GM12878 (cell line): ENCODE measurements at regions not wholly inside any gene's neighbourhood (a gene's known extent, or its start where the extent isn't known, plus 50 kb on each side); places are given as distances from the start of the nearest gene placed in this dataset.

Experiments used
- ATAC-seq: fragments of 200-7000 bp; cut with Tn5 transposase; 3 replicates; pipeline ENCODE4 v1.9.1; 2020; ENCODE audit warnings: mild to moderate bottlenecking, moderate library complexity
- BruUV-seq: library from RNA; stranded (reverse); fragments of 400-500 nt; replicated peaks from 2 replicates; lab custom pipeline; 2021; lab: Mats Ljungman, UMichigan
- CTCF ChIA-PET: fragments of 300-600 bp; sonication (Branson Sonifier 250); formaldehyde crosslinking; extraction: SDS; loops from one replicate; lab custom pipeline; 2021; ENCODE audit warnings: inconsistent platforms; lab: Yijun Ruan, JAX
- POLR2A ChIA-PET: fragments of 350-600 bp; formaldehyde crosslinking; extraction: SDS; loops from one replicate; lab custom pipeline; 2021; ENCODE audit warnings: inconsistent platforms; lab: Charles Lee
- RAD21 ChIA-PET: fragments of 300-600 bp; sonication (Branson Sonifier 250); formaldehyde crosslinking; loops from one replicate; lab custom pipeline; 2023; ENCODE audit warnings: antibody characterized with exemption; ENCODE audit not compliant: unreplicated experiment; lab: Charles Lee
- SMC1A ChIA-PET: fragments of 300-600 bp; sonication (Branson Sonifier 250); formaldehyde crosslinking; loops from one replicate; lab custom pipeline; 2023; ENCODE audit not compliant: unreplicated experiment, uncharacterized antibody; lab: Charles Lee
- DNase-seq: peaks from one replicate; pipeline ENCODE4 v3.0.0-alpha.2; 2011; ENCODE audit warnings: low read depth, low spot score
- FAIRE-seq: peaks from 3 replicates; lab custom pipeline; 2011; peaks lifted over from hg19 to GRCh38; lab: Jason Lieb, UNC
- H2AFZ ChIP-seq: 2 replicates; pipeline ENCODE4 v1.6.0; 2011; ENCODE audit warnings: low read depth, low read length, control low read depth; ENCODE audit not compliant: control insufficient read depth
- H3K27ac ChIP-seq: 2 replicates; pipeline ENCODE4 v1.5.1; 2011; ENCODE audit warnings: control low read depth; ENCODE audit not compliant: control insufficient read depth, insufficient read depth
- H3K27me3 ChIP-seq, 2 experiments: replicated peaks in 1 of 2; 2 replicates each; pipeline versions ENCODE4 v1.6.0 to v1.6.1; 2011; ENCODE audit warnings: low read length in 1 of 2; ENCODE audit not compliant: control insufficient read depth in 2 of 2, insufficient read depth in 2 of 2
- H3K36me3 ChIP-seq, 2 experiments: 2 replicates each; pipeline ENCODE4 v1.5.1; 2011; ENCODE audit warnings: low read length in 1 of 2; ENCODE audit not compliant: control insufficient read depth in 2 of 2, insufficient read depth in 2 of 2
- H3K4me1 ChIP-seq: 2 replicates; pipeline ENCODE4 v1.6.1; 2011; ENCODE audit warnings: mild to moderate bottlenecking, low read length, moderate library complexity, mixed read lengths; ENCODE audit not compliant: control insufficient read depth, insufficient read depth
- H3K4me2 ChIP-seq: 2 replicates; pipeline ENCODE4 v1.6.0; 2011; ENCODE audit warnings: control low read depth; ENCODE audit not compliant: control insufficient read depth, insufficient read depth
- H3K4me3 ChIP-seq: fragments of 200-600 bp; sonication (generic); 2 replicates; pipeline ENCODE4 v1.5.1; 2016
- H3K79me2 ChIP-seq: 2 replicates; pipeline ENCODE4 v1.6.0; 2011; ENCODE audit warnings: low read length; ENCODE audit not compliant: control insufficient read depth, insufficient read depth
- H3K9ac ChIP-seq: 2 replicates; pipeline ENCODE4 v1.8.0; 2011; ENCODE audit warnings: low read length, control low read depth, mixed read lengths; ENCODE audit not compliant: control insufficient read depth, insufficient read depth
- H3K9me3 ChIP-seq: replicated peaks from 3 replicates; pipeline ENCODE4 v1.5.1; 2011; ENCODE audit warnings: mild to moderate bottlenecking, low read length; ENCODE audit not compliant: control insufficient read depth, insufficient read depth
- H4K20me1 ChIP-seq: 2 replicates; pipeline ENCODE4 v1.6.0; 2011; ENCODE audit not compliant: control insufficient read depth, insufficient read depth
- EP300 ChIP-seq, 2 experiments: fragments of 150-350 bp in 1 of 2; IDR thresholded peaks; 2 replicates each; pipeline ENCODE4 v1.6.1; 2011 to 2012; ENCODE audit warnings: low read depth in 2 of 2, low read length in 2 of 2, borderline replicate concordance in 1 of 2, improper control_type of control experiment in 1 of 2, inconsistent platforms in 1 of 2; ENCODE audit not compliant: control insufficient read depth in 1 of 2
- FOS ChIP-seq: IDR thresholded peaks from 3 replicates; pipeline ENCODE4 v1.6.1; 2011; ENCODE audit warnings: borderline replicate concordance; ENCODE audit not compliant: insufficient read length; ENCODE audit errors: extremely low read depth
- FOXM1 ChIP-seq: IDR thresholded peaks from 2 replicates; pipeline ENCODE4 v1.6.1; 2012; ENCODE audit warnings: low read depth, mild to moderate bottlenecking, inconsistent platforms, low read length, moderate library complexity
- IKZF1 ChIP-seq: fragments of 450-650 bp; conservative IDR thresholded peaks from 2 replicates; pipeline ENCODE4 v1.6.1; 2017; ENCODE audit warnings: antibody characterized with exemption, mild to moderate bottlenecking
- LARP7 ChIP-seq: fragments of 450-650 bp; IDR thresholded peaks from 2 replicates; pipeline ENCODE4 v1.6.1; 2017; ENCODE audit warnings: mild to moderate bottlenecking
- NFYB ChIP-seq: IDR thresholded peaks from 2 replicates; pipeline ENCODE4 v1.6.1; 2011; ENCODE audit warnings: low read depth, mild to moderate bottlenecking, low read length, improper control_type of control experiment, moderate library complexity; ENCODE audit not compliant: insufficient read depth
- RELA ChIP-seq: fragments of 450-650 bp; IDR thresholded peaks from 2 replicates; pipeline ENCODE4 v1.8.0; 2014; ENCODE audit warnings: borderline replicate concordance; ENCODE audit not compliant: partially characterized antibody
- SPI1 ChIP-seq: IDR thresholded peaks from 2 replicates; pipeline ENCODE4 v1.6.1; 2011; ENCODE audit warnings: low read depth, mild to moderate bottlenecking, low read length, moderate library complexity, borderline replicate concordance; ENCODE audit not compliant: insufficient read depth
- TARDBP ChIP-seq: IDR thresholded peaks from 2 replicates; pipeline ENCODE4 v1.6.1; 2016; ENCODE audit warnings: borderline replicate concordance
- WGBS: methylation state at CpG from one replicate; pipeline ENCODE4 v1.1.6; 2016; ENCODE audit warnings: low lambda C conversion rate; ENCODE audit not compliant: insufficient replicate concordance, insufficient coverage; ENCODE audit errors: missing lambda C conversion rate; 5-methylcytosine and 5-hydroxymethylcytosine counted together
- in situ Hi-C: fragments of 300-500 bp; cut with MboI; formaldehyde crosslinking; loops from 9 replicates; pipeline ENCODE4 v1.14.3; 2018; ENCODE audit warnings: mixed read lengths
- intact Hi-C: fragments of 100-400 bp; cut with micrococcal nuclease; formaldehyde crosslinking; loops from one replicate; pipeline ENCODE4 v1.14.2; 2022; ENCODE audit not compliant: unreplicated experiment
- TF ChIP-seq, protein P1 (sequence below): fragments of 450-650 bp; IDR thresholded peaks from 2 replicates; pipeline ENCODE4 v1.6.1; 2017; ENCODE audit warnings: mild to moderate bottlenecking, moderate library complexity
- TF ChIP-seq, protein P2 (sequence below): fragments of 450-650 bp; IDR thresholded peaks from 2 replicates; pipeline ENCODE4 v1.6.1; 2017; ENCODE audit warnings: borderline replicate concordance

DNA sequence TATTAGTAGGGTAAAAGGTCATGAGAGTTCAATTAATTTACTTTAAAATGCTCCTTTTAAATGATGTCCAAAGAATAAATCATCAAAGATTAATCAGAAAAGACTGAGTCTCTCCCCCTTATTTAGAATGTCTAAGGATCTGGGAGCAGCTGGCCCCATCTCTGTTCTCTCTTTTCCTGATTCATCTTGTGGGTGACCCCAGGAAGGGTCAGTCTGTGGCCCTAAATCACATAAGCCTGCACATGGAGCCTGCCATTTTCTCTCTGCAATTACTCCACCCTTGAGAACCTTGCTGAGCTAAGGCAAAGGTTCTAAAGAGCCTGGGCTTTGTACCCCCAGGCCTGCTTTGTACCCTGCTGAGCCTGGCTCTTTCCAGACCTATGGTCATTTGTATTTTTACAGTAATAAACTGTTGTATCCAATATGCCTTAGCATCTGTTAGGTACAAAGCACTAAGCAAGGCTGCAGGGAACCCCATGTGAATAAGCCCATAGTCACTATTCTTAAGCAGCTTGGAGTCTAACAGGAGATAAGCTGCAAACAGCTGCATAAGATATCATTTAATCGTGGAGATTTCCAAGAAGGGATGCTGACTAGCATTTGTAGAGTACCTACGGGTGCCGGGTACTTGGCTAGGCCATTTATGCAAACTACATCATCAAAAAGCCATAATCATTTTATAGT lies 431.0 kb upstream of the MARCKS start:
- no peak overlapping the region for H3K27ac ChIP-seq
- CTCF ChIA-PET: interaction anchor here (0.7 to 0.9 kb wide), 2 partner anchors 49 to 61 kb away, joined by 3 read pairs; no protein-coding TSS in a partner anchor
- TF ChIP-seq SPI1: no peak
- TF ChIP-seq NFYB: no peak
- no peak for TF ChIP-seq FOXM1
- no peak for TF ChIP-seq RELA
- no peak for TF ChIP-seq FOS
- TF ChIP-seq, all 136 proteins: peak for 0
- ChIA-PET RAD21 (no interaction called here), POLR2A (no interaction called here), SMC1A (interaction anchor here (0.5 kb wide), 1 partner anchor 1121 kb away, joined by 3 read pairs; no protein-coding TSS in a partner anchor)
- Histone ChIP-seq H3K4me2 (no peak overlapping the region), H3K9me3 (no peaks in the 10 kb centered on the region), H3K4me3 (no peak overlapping the region), H2AFZ (no peak overlapping the region), H3K36me3 (no peaks in the 10 kb centered on the region), H3K4me1 (no peaks in the 10 kb centered on the region), H3K79me2 (no peaks in the 10 kb centered on the region), H3K27me3 (no peaks in the 10 kb centered on the region), H3K9ac (no peak overlapping the region), H4K20me1 (no peaks in the 10 kb centered on the region)
- in situ Hi-C loops (no loop called here), intact Hi-C loops (no loop called here)
- ATAC-seq (no peak), FAIRE-seq (no peak), DNase-seq (no peak)
- WGBS: 64% methylated on average over 3 of the region's 3 CpGs
- no TSS peak for BruUV-seq

- Histone ChIP-seq H3K4me3 (no peak overlapping the region), H3K27ac (no peak overlapping the region), H4K20me1 (no peaks in the 10 kb centered on the region), H3K36me3 (no peaks in the 10 kb centered on the region), H3K4me1 (no peaks in the 10 kb centered on the region), H3K27me3 (no peaks in the 10 kb centered on the region), H3K9ac (no peak overlapping the region), H2AFZ (no peak overlapping the region), H3K4me2 (no peak overlapping the region), H3K9me3 (no peaks in the 10 kb centered on the region), H3K79me2 (no peaks in the 10 kb centered on the region)
- CTCF ChIA-PET: interaction anchor here (1.0 kb wide), 1 partner anchor 452 kb away, joined by 3 read pairs; no protein-coding TSS in a partner anchor
- DNase-seq: no peak
- POLR2A ChIA-PET: no interaction called here
- intact Hi-C loops (no loop called here), in situ Hi-C loops (no loop called here)
- no peak for ATAC-seq
- WGBS: 60% methylated on average over 2 of the region's 2 CpGs
- BruUV-seq: no TSS peak
- RAD21 ChIA-PET: no interaction called here
- FAIRE-seq: no peak
- SMC1A ChIA-PET: no interaction called here
- TF ChIP-seq, protein P1, sequence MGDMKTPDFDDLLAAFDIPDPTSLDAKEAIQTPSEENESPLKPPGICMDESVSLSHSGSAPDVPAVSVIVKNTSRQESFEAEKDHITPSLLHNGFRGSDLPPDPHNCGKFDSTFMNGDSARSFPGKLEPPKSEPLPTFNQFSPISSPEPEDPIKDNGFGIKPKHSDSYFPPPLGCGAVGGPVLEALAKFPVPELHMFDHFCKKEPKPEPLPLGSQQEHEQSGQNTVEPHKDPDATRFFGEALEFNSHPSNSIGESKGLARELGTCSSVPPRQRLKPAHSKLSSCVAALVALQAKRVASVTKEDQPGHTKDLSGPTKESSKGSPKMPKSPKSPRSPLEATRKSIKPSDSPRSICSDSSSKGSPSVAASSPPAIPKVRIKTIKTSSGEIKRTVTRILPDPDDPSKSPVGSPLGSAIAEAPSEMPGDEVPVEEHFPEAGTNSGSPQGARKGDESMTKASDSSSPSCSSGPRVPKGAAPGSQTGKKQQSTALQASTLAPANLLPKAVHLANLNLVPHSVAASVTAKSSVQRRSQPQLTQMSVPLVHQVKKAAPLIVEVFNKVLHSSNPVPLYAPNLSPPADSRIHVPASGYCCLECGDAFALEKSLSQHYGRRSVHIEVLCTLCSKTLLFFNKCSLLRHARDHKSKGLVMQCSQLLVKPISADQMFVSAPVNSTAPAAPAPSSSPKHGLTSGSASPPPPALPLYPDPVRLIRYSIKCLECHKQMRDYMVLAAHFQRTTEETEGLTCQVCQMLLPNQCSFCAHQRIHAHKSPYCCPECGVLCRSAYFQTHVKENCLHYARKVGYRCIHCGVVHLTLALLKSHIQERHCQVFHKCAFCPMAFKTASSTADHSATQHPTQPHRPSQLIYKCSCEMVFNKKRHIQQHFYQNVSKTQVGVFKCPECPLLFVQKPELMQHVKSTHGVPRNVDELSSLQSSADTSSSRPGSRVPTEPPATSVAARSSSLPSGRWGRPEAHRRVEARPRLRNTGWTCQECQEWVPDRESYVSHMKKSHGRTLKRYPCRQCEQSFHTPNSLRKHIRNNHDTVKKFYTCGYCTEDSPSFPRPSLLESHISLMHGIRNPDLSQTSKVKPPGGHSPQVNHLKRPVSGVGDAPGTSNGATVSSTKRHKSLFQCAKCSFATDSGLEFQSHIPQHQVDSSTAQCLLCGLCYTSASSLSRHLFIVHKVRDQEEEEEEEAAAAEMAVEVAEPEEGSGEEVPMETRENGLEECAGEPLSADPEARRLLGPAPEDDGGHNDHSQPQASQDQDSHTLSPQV: no peak
- TF ChIP-seq TARDBP: no peak
- TF ChIP-seq, protein P2, sequence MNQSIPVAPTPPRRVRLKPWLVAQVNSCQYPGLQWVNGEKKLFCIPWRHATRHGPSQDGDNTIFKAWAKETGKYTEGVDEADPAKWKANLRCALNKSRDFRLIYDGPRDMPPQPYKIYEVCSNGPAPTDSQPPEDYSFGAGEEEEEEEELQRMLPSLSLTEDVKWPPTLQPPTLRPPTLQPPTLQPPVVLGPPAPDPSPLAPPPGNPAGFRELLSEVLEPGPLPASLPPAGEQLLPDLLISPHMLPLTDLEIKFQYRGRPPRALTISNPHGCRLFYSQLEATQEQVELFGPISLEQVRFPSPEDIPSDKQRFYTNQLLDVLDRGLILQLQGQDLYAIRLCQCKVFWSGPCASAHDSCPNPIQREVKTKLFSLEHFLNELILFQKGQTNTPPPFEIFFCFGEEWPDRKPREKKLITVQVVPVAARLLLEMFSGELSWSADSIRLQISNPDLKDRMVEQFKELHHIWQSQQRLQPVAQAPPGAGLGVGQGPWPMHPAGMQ: no peak
- TF ChIP-seq IKZF1: no peak
- TF ChIP-seq EP300 (IDR thresholded peaks at IDR 0.05; ENCODE audit: borderline replicate concordance in 1 of 2, control insufficient read depth in 1 of 2, low read depth in 2 of 2, low read length in 2 of 2): no peak
- no peak for TF ChIP-seq LARP7
Observed at GRCh38 chr6:113427617-113428016, 429.5 kb upstream of the MARCKS start.
